ENCODE measurements at regions not wholly inside any gene's neighbourhood (a gene's known extent, or its start where the extent isn't known, plus 50 kb on each side); places are given as distances from the start of the nearest gene placed in this dataset.
"Not testable (repeated sequence)": the region's sequence is repeated elsewhere in the genome, so short reads cannot be mapped to it uniquely, and the experiment has no call there.

DNA sequence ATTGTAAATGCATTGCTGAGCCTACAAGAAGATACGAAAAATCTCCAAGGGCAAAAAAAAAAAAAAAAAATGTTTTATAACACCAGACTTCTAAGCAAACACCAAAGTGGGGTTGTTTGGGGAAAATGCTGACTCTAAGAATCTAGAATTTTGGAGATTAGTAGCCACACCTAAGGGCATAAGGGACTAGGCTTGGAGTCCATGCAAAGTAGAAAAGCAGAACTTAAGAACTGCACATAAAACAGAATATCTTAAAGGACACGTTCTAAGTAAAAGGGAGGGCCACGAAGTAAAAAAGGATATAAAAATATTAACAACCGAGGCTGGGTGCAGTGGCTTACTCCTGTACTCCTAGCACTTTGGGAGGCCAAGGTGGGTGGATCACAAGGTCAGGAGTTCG, 269.8 kb upstream of the AUTS2 start:
- DNase-seq (ENCODE audit: low spot score): no peak

DNA sequence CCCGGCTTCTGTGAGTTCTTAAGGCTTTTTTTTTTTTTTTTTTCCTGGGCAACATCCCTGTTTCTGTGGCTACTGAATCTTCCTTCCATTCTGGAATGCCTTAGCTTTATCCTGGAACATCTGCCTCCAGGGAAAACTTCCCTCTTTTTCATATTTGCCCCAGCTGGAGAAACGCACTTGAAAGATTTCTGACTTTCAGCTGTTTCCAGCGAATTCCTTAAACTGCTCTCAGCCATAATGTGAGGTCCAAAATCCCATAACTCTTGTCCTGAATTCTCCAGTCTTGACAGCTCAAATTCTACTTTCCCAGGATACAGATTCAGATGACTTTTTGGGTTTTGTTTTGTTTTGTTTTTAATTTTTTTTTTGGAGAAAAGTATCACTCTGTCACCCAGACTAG, 263.6 kb upstream of the AUTS2 start:
- DNase-seq (ENCODE audit: low spot score): no peak

DNA sequence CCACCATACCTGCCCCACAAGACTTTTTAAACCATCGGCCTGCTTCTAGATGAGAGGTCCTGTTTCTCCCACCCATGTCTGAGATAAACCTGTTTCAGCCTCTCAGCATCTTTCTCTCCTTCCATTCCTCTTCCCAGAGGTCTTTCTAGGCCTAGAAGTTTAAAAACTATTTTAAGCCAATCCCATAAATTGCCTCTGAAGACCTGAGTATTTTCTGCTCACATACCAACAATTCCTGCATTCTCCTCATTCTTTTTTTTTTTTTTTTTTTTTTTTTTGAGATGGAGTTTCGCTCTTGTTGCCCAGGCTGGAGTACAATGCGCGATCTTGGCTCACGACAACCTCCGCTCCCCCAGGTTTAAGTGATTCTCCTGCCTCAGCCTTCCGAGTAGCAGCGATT, 262.9 kb upstream of the AUTS2 start:
- no peak for DNase-seq (ENCODE audit: low spot score)

DNA sequence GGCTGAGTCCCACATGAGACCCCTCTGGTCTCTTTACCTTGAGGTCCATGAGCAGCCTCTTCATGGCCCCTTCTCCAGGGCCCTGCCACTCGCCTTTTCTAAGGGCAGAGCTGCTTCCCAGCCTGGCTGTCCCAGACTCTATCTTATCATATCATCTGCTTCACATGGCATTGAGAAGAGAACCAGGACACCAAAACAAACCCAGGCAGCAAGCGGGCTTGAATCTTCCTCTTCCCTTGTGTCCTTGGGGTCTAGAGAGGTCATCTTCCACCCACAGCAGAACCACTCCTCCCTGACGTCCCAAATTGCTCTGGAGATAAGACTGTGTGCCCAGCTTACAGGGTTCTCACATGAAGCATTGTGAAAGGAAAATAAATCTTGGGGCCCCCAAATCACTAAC, 261.3 kb upstream of the AUTS2 start:
- DNase-seq (ENCODE audit: low spot score): no peak

DNA sequence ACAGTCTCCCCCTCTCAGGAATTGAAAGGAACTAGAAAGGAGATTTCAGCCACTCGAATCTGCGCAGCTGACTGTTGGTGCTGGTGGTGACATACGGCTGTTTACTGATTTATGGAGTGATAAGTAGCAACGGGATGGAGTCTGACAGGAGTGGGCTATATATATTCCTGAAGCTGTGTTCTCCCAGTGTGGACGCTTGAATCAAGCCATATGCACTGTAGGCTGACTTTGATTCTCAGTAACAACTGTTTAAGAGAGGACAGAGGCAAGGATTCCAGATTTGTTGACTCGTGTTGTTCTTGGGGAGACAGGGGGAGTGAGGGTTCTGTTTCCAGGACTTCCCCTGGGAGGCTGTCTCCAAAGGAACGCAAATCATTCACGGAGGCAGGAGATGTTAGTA, 260.1 kb upstream of the AUTS2 start:
- DNase-seq (ENCODE audit: low spot score): no peak

DNA sequence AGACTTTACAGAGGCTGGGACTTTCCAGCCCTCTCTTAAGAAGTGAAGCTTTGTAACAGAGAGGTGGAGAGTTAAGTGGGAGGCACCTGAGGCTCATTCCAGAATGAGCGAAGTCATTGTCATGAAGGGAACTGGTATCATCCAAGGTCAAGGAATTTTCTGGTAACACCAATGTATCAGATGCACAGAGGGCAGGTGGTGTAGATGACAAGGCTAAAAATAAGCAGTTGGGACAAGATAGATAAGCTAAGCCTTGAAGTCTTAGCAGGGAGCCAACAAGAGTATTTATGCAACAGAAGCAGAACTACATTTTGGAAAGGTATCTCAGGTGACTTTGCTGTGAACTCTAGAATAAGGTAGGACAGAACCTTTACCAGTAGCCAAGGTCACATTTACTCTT, 257.0 kb upstream of the AUTS2 start:
- no peak for DNase-seq (ENCODE audit: low spot score)

DNA sequence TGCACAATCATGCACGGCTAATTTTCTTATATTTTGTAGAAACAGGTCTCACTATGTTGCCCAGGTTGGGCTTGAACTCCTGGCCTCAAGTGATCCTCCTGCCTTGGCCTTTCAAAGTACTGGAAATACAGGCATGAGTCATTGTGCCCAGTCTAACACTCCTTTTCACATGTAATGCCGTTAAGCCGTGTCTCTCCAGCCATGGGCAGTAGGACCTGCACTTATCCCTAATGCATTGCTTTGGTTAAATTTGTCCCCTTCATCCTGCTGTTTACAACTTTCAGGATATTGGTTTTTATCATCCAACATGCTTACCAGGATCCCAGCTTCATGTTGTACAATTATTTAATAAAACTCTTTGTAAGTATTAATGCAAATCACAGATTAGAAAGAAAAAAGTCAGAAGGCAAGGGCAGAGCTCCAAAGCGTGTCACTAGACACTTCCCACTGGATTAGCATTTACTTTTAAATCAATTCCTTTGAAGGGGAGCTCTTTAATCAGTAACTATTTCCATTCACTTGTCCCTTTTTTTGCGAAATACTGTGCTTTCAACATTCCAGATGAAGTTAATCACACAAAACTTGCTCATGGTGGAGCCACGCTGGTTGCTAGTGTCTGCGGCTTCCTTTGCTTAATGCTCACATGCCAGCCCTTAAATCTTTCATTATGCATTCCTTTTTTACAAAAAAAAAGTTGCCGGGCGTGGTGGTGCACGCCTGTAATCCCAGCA, 256.0 kb upstream of the AUTS2 start:
- DNase-seq (ENCODE audit: low spot score): no peak

DNA sequence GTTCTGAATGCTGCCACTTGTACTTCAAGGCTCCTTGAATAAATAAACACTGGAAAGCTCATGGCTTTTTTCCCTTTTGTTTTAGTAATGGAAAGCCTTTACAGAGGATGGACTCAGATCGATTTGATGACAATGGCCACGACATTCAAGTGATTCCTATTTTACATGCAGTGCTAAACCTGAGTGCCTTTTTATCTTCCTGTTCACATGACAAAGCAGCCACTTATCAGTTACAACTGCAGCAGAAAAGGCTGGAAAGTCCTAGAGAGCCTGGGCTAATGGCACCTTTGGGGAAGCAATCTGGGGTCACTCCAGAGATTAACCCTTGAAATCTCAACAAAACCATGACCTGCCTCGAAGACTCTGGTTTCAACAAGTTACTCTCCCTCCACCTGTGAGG, 249.0 kb upstream of the AUTS2 start:
- DNase-seq (ENCODE audit: low spot score): no peak

DNA sequence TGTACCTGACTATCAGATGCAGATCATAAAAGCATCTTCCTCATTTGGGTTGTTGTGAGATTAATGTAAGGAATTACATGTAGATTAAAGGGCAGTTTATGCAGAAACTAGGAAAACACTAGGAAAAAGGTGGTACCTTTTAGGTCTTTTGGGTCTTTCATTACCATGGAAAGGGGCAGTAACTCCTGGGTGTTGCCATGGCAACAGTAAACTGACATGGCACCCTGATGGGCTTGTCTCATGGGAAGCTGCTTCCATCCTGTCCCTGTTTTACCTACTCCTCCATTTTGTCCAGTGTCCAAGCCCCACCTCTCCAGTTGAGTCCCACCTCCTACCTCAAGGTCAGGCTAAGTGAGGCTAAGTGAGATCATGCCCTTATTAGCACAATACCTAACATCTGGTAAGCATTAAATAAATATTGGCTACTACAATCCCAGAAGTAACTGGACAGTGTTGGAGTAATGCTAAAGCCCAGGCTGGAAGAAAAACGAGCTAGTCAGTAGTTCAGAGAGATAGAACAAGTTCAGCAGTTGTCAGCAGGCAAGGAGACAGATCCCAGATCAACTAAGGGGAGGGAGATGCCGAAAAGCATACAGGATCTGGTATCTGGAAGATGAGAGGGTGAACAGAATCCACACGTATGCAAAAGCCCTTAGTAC, 240.0 kb upstream of the AUTS2 start:
- no peak for DNase-seq (ENCODE audit: low spot score)

DNA sequence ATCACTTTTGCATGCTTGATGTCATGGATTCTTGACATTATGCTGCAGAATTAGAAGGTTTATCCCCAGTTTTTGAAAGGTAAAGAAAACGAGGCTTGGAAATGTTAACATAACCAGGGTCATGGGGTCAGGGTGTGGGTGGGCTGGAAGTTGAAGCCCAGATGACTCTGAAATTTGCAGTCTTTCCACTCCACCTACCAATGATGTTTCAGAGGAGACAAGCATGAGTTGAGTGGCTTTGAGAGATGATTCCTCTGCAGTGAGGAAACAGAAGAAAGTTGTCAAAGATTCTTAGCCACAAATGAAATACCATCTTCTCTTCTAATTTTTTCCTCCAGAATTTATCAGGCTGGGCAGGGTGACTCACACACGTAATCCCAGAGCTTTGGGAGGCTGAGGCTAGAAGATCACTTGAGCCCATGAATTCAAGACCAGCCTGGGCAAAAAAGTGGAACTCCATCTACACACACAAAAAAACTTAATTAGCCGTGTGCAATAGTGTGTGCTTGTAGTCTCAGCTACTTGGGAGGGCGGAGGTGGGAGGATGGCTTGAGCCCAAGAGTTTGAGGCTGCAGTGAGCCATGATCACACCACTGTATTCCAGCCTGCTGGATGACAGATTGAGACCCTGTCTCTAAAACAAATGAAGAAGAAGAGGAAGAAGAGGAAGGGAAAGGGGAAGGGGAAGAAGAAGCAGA, 239.1 kb upstream of the AUTS2 start:
- no peak for DNase-seq (ENCODE audit: low spot score)

DNA sequence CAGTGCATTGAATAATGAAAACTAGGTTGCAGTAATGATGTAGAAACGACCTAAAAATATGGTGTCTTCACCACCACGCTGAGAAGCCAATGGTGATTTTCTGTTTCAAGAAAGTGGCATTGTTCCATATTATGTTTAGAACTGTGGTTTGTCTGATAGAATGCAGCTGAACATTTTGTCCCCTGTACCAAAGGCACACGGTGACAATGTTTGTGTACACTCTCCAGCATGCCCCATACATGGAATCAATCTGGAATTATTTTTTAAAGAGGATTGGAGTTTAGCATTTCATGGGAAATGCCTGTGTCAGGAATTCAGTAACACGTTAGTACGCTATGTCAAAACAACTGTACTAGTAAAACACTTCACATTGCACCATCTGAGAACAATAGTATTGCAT, 237.4 kb upstream of the AUTS2 start:
- no peak for DNase-seq (ENCODE audit: low spot score)

DNA sequence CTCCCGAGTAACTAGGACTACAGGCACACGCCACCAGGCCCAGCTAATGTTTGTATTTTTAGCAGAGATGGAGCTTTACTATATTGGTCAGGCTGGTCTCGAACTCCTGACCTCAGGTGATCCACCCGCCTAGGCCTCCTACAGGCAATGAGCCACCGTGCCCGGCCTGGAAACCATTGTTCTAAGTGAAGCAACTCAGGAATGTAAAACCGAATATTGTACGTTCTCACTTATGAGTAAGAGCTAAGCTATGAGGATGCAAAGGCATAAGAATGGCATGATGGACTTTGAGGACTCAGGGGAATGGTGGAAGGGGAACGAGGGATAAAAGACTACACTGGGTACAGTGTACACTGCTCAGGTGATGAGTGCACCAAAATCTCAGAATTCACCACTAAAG, 235.1 kb upstream of the AUTS2 start:
- DNase-seq (ENCODE audit: low spot score): no peak

DNA sequence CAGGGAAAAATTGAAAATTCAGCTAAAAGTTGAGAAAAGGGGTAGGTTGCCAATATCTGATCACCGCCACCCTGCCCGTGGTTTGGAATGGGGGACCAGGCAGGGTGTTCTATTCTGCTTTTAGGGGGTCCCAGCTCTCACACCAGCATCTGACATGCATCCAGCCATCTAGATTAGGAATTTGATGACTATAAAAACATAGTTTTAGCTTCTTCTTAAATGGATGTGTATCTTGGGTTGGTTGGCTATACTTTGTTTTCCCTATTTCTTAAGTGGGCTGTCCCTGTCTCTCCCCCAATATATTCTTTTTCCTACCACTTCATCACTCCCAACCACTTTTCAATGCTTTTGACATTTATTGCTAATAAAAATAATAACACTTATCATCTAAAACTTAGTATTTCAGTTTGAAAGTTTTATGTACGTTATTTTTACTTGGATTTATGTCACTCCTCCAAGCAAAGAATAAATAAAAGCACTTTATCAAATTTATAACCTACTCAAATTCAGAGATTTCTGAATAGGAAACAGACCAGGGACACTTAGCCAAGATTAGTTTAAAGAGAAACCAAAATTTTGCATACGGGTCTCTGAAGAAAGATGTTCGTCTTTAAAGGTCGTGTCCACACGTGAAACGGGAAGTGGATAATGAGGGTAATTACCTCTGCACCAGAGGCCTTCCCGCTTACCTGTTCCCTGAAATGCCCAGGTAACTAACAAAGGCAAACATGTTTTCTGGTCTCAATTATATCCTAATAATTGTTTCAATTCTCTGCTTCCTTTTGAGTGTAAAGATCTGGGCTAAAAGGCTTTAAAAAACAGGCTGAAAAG, 233.2 kb upstream of the AUTS2 start:
- DNase-seq (ENCODE audit: low spot score): peak; percentile 45

DNA sequence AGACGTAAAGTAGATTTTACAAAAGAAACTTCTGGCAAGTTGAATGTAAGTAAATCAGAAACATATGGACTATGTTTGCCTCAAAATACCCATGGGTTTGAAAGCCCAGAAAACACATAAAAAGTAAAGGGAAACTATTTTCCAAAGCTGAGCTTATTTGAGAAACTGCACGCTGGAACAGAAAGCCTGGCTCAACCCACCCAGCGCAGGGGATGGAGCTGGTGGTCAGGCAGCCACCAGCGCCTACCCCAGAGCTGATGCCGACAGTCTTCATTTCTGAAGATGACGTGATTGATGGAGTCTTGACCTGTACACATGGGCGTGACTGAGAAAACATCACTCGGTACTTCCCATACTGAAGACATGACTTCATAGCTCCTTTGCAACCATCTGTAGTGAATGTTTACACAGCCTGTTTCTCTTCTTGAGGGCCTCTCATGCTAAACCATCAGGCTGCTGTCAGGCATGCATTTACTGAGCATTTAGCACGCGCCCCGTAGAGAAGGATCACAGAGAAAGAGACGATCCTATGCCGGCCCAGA, 232.6 kb upstream of the AUTS2 start:
- DNase-seq (ENCODE audit: low spot score): no peak

DNA sequence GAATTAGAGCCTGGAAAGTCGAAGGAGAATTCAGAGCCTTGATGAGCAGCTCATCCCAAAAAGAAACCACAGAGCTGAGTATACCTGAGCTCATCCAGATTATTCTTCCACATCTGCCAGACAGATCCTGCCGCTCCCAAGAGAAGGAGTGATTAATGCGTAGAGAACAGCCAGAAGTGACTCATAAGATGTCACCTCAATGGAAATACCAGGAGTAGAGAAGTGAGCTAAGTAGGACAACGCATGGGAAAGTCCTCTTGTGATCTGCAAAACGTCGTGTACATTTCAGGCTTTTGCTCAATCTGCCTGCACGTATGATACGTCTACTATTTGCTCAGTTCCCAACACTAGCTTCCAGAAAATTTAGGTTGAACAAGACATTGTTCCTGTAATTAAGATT, 230.5 kb upstream of the AUTS2 start:
- no peak for DNase-seq (ENCODE audit: low spot score)

DNA sequence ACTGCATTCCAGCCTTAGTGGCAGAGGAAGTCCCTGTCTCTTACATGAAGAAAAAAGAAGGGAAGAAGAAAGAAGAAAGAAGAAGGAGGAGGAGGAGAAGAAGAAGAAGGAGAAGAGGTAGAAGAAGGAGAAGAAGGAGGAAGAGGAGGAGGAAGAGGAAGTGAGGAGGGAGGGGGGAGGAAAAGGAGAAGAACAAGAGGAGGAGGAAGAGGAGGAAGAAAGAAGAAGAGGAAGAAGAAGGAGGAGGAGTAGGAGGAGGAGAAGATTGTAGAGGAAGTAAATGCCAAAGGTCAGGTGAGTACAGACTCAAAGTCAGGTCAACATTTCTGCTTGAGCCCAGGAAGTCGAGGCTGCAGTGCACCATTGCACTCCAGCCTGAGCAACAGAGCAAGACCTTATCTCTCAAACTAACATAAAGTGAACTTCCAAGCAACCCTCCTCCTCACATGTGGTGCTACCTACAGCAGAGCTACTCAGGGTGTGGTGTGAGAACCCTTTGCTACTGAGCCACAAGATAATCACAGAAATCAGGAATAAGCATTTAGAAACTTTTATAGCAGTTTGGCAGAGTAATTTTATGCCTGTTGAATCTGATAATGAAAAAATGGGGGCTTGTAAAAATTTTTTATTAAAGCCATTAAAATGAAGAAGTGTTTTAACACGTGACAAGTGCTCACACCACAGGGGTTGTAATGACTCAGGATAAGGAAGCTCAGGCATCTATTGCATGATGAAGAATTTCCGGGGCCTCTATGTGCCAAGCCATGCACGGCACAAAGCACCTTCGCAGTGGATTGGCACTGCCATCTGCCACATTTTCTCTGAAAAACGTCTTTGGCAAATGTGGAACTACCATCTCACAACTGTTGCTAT, 224.9 kb upstream of the AUTS2 start:
- peak; percentile 32 for DNase-seq (ENCODE audit: low spot score)

DNA sequence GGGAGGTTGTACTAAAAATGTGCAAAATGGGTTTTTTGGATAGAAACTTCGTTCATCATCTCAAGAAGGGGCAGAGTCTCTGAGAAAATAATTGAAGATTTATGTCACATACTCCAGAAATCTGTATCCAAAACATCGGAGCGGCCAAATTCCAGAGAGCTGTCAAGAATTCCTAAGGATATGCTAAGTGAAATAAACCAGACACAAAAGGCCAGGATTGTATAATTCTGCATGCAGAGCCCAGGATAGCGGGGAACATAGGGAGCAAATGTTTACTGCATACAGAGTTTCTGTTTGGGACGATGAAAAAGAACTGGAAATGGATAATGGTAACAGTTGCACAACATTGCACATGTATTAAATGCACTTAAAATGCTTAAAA, 224.2 kb upstream of the AUTS2 start:
- no peak for DNase-seq (ENCODE audit: low spot score)

DNA sequence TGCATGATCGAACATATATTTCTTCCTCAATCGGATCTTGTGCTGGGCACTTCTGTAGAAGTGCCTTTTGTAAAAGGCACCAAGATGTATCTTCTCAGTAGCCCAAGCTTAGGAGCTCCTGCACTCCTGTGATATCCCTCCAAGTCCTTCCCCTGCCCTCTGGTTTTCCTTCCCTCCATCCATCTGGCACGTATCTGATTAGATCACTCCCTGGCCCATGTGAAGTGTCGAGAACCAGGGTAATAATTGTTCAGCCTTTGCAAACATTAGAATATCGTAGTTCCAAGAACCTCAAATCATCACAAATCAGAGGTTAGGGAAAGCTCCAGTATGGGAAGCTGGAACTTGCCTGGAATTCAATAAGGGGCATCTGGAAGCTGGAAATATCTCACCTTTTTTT, 221.1 kb upstream of the AUTS2 start:
- no peak for DNase-seq (ENCODE audit: low spot score)

DNA sequence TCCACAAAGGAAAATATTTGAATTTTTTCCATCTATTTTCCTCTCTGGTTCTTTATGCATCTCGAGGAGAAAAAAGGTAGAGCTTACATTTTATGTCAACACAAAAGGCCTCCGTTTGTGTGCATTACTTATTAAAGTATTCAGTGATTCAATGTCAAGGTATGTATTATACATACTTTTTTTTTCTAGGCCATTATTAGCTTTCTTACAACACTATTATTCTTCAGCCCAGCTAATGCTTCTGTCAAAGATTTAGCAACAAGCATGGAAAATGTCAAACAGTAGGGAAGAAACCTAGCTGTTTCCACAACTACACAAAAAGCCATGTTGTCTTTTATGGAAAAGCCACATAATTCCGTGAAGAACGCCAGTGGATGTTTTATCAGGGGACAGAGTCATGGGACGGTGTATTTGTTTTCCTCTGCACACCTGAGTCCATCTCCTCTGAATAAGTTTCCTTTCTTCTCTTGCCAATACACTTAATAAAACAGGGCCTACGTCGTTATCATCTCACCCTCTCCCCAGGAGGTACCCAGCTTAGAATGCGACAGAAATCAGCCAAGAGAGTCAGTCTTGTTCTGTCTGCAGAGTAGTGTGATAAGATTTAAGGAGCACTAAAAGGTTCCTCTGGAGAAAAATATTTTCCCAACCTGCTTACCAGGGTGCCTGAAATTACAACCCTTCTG, 209.7 kb upstream of the AUTS2 start:
- DNase-seq (ENCODE audit: low spot score): no peak

DNA sequence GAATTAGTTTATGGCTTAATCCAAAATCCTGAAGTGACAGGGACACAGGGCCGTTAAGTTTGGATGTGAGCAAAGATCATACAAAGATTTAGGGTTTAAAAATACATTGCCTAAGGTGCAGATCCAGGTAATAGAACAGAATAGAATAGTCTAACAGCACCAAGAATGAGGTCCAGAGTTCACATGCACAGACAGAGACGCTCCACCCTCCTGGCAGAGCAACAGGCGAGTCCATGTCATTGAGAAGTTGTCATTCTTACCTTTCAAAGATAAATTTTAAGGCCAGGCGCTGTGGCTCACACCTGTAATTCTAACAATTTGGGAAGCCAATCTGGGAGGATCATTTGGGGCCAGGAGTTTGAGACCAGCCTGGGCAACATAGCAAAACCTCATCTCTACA, 209.1 kb upstream of the AUTS2 start:
- no peak for DNase-seq (ENCODE audit: low spot score)

DNA sequence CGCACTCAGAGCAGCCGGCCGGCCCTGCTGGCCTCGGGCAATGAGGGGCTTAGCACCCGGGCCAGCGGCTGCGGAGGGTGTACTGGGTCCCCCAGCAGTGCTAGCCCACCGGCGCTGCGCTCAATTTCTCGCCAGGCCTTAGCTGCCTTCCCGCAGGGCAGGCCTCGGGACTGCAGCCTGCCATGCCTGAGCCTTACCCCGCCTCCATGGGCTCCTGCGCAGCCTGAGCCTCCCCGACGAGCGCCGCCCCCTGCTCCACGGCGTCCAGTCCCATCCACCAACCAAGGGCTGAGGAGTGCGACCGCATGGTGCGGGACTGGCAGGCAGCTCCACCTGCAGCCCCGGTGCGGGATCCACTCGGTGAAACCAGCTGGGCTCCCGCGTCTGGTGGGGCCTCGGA, 204.4 kb upstream of the AUTS2 start:
- DNase-seq (ENCODE audit: low spot score): not testable (repeated sequence)
